ENCODE measurements at regions not wholly inside any gene's neighbourhood (a gene's known extent, or its start where the extent isn't known, plus 50 kb on each side); places are given as distances from the start of the nearest gene placed in this dataset.

DNA sequence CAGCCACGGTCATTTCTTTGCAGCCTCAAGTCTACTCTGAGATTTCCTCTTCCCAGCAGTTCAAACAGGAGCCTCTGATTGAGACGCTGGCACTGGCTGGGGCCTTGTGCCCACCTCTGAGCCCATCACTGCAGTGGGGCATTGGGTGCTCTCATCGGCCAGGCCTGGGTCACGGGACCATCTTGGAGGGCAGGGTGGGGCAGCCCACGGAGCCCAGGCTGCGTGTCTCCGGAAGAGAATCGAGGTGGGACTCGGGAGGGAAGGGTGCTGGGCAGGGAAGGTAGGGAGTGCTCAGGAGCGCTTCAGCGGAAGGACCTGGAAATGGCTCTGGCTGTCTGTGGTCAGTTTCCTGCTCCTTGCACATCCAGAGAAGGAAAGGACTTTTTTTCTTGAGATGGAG is 82.4 kb downstream of the RTP5 start:
- TF ChIP-seq POLR2AphosphoS5 (IDR thresholded peaks at IDR 0.05) (no peak), POLR2A (IDR thresholded peaks at IDR 0.05) (no peak)
